HL-60 (cell line): ENCODE measurements at regions not wholly inside any gene's neighbourhood (a gene's known extent, or its start where the extent isn't known, plus 50 kb on each side); places are given as distances from the start of the nearest gene placed in this dataset.

Source experiments
- GABPA ChIP-seq: IDR thresholded peaks from 2 replicates; pipeline ENCODE4 v1.6.1; 2012; ENCODE audit warnings: low read depth
- POLR2AphosphoS5 ChIP-seq: IDR thresholded peaks from 2 replicates; pipeline ENCODE4 v1.6.1; 2012; ENCODE audit warnings: low read depth
- SPI1 ChIP-seq: IDR thresholded peaks from 2 replicates; pipeline ENCODE4 v1.6.1; 2012; ENCODE audit warnings: low read depth, mild to moderate bottlenecking, borderline replicate concordance
- TF ChIP-seq, protein P1 (sequence below): IDR thresholded peaks from one replicate; pipeline ENCODE4 v1.5.1; 2011; ENCODE audit warnings: low read length, control low read depth, inconsistent platforms; ENCODE audit not compliant: insufficient read depth
- TF ChIP-seq, protein P2 (sequence below): IDR thresholded peaks from 2 replicates; pipeline ENCODE4 v1.6.1; 2012; ENCODE audit warnings: low read depth; ENCODE audit not compliant: insufficient replicate concordance

DNA sequence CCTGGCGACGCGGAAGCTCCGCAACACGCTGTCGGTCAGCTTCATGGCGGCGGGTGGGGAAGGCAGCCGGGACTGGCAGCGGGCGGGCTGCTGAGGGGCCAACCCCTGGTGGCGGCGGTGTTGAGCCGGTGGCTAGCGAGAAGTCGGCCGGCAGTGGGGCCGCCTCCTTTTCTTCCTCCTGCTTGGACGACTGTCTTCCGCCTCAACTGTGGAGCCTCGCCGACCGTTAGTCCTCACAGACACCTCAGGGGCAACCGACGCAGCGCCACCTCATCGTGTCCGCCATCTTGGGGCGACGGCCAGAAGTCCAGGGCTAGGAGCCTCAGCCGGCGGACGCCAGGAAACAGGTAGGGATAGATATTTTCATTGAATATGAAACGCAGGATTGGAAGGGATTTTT lies 875.1 kb downstream of the NSUN3 start:
- TF ChIP-seq, protein P1, sequence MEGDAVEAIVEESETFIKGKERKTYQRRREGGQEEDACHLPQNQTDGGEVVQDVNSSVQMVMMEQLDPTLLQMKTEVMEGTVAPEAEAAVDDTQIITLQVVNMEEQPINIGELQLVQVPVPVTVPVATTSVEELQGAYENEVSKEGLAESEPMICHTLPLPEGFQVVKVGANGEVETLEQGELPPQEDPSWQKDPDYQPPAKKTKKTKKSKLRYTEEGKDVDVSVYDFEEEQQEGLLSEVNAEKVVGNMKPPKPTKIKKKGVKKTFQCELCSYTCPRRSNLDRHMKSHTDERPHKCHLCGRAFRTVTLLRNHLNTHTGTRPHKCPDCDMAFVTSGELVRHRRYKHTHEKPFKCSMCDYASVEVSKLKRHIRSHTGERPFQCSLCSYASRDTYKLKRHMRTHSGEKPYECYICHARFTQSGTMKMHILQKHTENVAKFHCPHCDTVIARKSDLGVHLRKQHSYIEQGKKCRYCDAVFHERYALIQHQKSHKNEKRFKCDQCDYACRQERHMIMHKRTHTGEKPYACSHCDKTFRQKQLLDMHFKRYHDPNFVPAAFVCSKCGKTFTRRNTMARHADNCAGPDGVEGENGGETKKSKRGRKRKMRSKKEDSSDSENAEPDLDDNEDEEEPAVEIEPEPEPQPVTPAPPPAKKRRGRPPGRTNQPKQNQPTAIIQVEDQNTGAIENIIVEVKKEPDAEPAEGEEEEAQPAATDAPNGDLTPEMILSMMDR, result no peak
- TF ChIP-seq POLR2AphosphoS5 (no peak), GABPA (no peak), SPI1 (no peak)
- TF ChIP-seq, protein P2, sequence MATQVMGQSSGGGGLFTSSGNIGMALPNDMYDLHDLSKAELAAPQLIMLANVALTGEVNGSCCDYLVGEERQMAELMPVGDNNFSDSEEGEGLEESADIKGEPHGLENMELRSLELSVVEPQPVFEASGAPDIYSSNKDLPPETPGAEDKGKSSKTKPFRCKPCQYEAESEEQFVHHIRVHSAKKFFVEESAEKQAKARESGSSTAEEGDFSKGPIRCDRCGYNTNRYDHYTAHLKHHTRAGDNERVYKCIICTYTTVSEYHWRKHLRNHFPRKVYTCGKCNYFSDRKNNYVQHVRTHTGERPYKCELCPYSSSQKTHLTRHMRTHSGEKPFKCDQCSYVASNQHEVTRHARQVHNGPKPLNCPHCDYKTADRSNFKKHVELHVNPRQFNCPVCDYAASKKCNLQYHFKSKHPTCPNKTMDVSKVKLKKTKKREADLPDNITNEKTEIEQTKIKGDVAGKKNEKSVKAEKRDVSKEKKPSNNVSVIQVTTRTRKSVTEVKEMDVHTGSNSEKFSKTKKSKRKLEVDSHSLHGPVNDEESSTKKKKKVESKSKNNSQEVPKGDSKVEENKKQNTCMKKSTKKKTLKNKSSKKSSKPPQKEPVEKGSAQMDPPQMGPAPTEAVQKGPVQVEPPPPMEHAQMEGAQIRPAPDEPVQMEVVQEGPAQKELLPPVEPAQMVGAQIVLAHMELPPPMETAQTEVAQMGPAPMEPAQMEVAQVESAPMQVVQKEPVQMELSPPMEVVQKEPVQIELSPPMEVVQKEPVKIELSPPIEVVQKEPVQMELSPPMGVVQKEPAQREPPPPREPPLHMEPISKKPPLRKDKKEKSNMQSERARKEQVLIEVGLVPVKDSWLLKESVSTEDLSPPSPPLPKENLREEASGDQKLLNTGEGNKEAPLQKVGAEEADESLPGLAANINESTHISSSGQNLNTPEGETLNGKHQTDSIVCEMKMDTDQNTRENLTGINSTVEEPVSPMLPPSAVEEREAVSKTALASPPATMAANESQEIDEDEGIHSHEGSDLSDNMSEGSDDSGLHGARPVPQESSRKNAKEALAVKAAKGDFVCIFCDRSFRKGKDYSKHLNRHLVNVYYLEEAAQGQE, result no peak
